ENCODE measurements at regions not wholly inside any gene's neighbourhood (a gene's known extent, or its start where the extent isn't known, plus 50 kb on each side); places are given as distances from the start of the nearest gene placed in this dataset.
"Not testable (repeated sequence)": the region's sequence is repeated elsewhere in the genome, so short reads cannot be mapped to it uniquely, and the experiment has no call there.

DNA sequence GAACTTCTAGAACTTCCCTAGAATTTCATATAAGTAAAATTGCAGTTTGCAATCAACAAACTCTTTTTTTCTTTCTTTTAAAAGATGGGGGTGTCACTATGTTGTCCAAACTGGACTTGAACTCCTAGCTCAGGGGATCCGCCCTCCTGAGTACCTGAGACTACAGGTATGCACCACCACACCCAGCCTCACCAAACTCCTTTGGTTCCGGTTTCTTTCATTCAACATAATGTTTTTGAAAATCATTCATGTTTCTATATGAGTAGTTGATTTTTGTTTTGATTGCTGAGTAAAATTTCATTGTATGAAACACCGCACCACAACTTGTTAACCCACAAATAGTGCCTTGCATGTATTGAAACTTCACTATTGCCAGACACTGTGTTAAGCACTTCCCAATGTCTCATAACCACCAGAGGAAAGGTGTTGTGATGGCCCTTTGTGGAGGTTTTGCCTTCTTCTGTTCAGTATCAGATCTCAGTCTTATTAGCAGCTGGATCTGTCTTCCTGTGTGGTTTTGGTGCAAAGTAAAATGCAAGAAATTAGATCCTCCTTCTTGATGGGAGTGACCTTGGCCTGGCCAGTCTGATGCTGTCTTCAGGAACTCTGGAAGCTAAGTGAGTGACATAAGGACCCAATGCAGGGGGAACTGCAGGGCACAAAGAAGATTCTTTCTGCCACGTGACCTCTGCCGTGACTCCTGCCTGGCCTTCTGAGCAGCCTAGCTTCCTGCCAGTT is 78.8 kb upstream of the UBE2E1 start:
- H3K4me1 ChIP-seq, result peaks cover 7 to 36% (median 20%) of the 10 kb centered on the region in 10 experiments; a peak in 19 of 20 replicates
- no peaks in the 10 kb centered on the region for H4K20me1 ChIP-seq
- peaks cover 6 to 20% (median 11%) of the 10 kb centered on the region in 11 experiments; a peak in 20 of 22 replicates for H3K9me3 ChIP-seq (replicated peaks in 1 of 11)
- H3K4me3 ChIP-seq, result no peak overlapping the region
- TF ChIP-seq Cebpa-rat (IDR thresholded peaks at IDR 0.05), result no peak
- no peak overlapping the region; a peak in 2 of 22 replicates for H3K27ac ChIP-seq
- no peaks in the 10 kb centered on the region for H3K36me3 ChIP-seq
- peak overlapping the region in 10 of 11 experiments; percentile 2 to 59 (median 31); a peak in 15 of 22 replicates for H3K4me2 ChIP-seq
- H3K9ac ChIP-seq, result no peak overlapping the region
- no peaks in the 10 kb centered on the region for H3K27me3 ChIP-seq

- H3K9me3 ChIP-seq (replicated peaks in 1 of 11), result peaks cover 1 to 12% (median 5%) of the 10 kb centered on the region in 11 experiments; a peak in 20 of 22 replicates
- H3K27ac ChIP-seq, result no peak overlapping the region
- no peak for TF ChIP-seq Cebpa-rat (IDR thresholded peaks at IDR 0.05)
- no peak overlapping the region for H3K4me3 ChIP-seq
- peaks cover 7 to 33% (median 18%) of the 10 kb centered on the region in 10 experiments; a peak in 19 of 20 replicates for H3K4me1 ChIP-seq
- H4K20me1 ChIP-seq, result no peaks in the 10 kb centered on the region
- H3K36me3 ChIP-seq, result no peaks in the 10 kb centered on the region
- H3K4me2 ChIP-seq, result no peak overlapping the region
- H3K9ac ChIP-seq, result no peak overlapping the region
- H3K27me3 ChIP-seq, result no peaks in the 10 kb centered on the region
Observed at GRCh38 chr3:23728601-23729117, 77.1 kb upstream of the UBE2E1 start.

DNA sequence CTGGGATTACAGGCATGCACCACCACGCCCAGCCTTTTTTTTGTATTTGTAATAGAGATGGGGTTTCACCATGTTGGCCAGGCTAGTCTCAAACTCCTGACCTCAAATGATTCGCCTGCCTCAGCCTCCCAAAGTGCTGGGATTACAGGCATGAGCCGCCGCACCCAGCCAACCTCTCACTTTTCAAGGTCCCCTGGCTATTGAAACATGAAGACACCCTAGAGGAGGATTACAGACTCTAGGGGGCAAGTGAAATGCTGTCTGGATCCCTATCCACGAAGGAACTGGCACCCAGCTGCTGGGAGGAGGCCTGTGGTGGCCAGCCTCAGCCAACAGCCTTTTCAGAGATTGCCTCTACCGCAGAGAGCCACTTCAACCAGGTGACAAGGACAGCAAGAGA is 76.4 kb upstream of the UBE2E1 start:
- not testable (repeated sequence) for H3K9ac ChIP-seq; H3K4me2 ChIP-seq; H3K36me3 ChIP-seq; H3K27ac ChIP-seq; H3K9me3 ChIP-seq (replicated peaks in 1 of 11); H3K4me3 ChIP-seq; H4K20me1 ChIP-seq; H3K27me3 ChIP-seq
- peaks cover 7 to 26% (median 13%) of the 10 kb centered on the region in 10 experiments; a peak in 19 of 20 replicates for H3K4me1 ChIP-seq

DNA sequence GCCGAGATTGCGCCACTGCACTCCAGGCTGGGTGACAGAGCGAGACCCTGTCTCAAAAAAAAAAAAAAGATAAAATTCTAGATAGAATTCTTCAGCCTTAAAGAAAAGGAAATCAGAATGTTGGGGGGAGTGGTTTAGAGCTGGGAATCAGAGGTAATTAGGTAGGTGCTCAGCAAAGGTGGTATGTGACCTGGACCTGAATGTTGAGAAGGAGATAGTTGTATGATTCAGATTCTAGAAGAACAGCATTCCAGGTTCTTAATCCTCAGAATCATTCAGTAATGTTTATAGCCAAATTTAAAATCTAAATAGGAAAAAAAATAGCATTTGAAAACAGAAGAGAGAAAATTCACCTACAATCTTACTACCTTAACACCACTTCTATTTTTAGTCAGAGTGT is 71.3 kb upstream of the UBE2E1 start:
- H3K36me3 ChIP-seq, result no peaks in the 10 kb centered on the region
- H3K27me3 ChIP-seq, result no peaks in the 10 kb centered on the region
- no peak for TF ChIP-seq Cebpa-rat (IDR thresholded peaks at IDR 0.05)
- no peaks in the 10 kb centered on the region for H3K9me3 ChIP-seq (replicated peaks in 1 of 11)
- H4K20me1 ChIP-seq, result no peaks in the 10 kb centered on the region
- no peak overlapping the region for H3K27ac ChIP-seq
- H3K4me3 ChIP-seq, result no peak overlapping the region
- no peak overlapping the region for H3K9ac ChIP-seq
- H3K4me1 ChIP-seq, result peaks cover 4 to 11% (median 6%) of the 10 kb centered on the region in 10 experiments
- H3K4me2 ChIP-seq, result no peak overlapping the region

DNA sequence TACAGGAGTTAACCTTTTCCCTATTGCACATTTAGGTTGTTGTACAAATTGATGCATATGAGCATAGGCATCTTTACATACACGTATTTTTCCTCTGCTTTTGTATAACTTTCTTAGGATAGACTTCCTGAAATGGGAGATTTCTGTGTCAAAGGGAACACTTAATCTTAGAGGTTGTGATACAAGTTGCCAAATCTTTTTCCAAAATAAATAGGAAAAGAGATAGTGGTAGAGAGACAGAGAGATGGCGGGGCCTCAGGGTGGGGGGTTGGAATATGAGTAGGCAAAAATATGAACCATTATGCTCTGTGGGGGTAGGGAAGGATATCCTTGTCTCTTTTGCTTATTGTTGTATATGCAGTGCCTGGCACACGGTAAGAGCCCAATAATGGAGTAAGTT is 70.7 kb upstream of the UBE2E1 start:
- peaks cover 9 to 17% (median 12%) of the 10 kb centered on the region in 10 experiments for H3K4me1 ChIP-seq
- no peaks in the 10 kb centered on the region for H3K27me3 ChIP-seq
- no peak overlapping the region for H3K4me3 ChIP-seq
- H3K9me3 ChIP-seq (replicated peaks in 1 of 11), result no peaks in the 10 kb centered on the region
- no peaks in the 10 kb centered on the region for H3K36me3 ChIP-seq
- no peaks in the 10 kb centered on the region for H4K20me1 ChIP-seq
- no peak overlapping the region for H3K27ac ChIP-seq
- no peak overlapping the region for H3K9ac ChIP-seq
- TF ChIP-seq Cebpa-rat (IDR thresholded peaks at IDR 0.05), result no peak
- H3K4me2 ChIP-seq, result no peak overlapping the region

DNA sequence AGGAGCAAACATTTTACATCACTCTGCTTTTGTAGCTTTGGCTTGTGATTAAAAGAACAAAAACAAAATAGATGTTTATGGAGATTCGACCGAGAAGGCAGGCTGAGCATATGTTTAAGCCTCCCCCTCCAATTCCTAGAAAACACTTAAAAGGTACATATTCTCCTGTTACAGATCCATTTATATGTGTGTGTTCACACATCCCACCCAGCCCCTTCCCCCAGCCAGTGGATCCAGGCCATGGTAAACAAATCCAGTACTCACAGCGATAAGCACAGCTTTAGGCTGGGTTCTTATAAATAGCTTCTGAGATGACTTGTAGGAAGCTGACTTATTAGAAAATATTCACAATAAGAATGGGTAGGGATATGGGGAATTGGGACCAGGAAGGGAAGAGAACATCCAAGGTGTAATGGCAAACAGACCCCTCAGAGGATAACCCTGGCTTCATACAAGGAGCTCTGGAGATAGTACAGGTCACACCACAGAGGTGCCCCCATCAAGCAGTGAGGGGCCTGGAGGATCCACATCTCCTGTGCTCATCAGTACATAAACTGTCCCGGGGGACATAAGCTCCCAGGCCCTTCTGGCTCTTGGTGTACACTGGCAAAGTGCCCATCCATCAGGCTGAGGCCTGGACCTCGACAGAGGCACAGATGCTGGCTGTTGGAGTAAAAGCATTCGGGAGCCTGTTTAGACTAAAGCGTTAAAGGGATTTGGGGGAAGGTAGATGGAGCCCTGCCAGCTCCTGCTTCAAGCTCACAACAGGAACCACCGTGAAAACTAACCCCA is 70.0 kb upstream of the UBE2E1 start:
- peak overlapping the region in 1 of 11 experiments; percentile 15; a peak in 1 of 22 replicates for H3K27ac ChIP-seq
- no peaks in the 10 kb centered on the region for H3K27me3 ChIP-seq
- H3K36me3 ChIP-seq, result no peaks in the 10 kb centered on the region
- TF ChIP-seq Cebpa-rat (IDR thresholded peaks at IDR 0.05), result no peak
- no peaks in the 10 kb centered on the region for H4K20me1 ChIP-seq
- peaks cover 14 to 24% (median 18%) of the 10 kb centered on the region in 10 experiments for H3K4me1 ChIP-seq
- H3K9ac ChIP-seq, result no peak overlapping the region
- H3K4me2 ChIP-seq, result no peak overlapping the region
- H3K9me3 ChIP-seq (replicated peaks in 1 of 11), result no peaks in the 10 kb centered on the region
- H3K4me3 ChIP-seq, result no peak overlapping the region

DNA sequence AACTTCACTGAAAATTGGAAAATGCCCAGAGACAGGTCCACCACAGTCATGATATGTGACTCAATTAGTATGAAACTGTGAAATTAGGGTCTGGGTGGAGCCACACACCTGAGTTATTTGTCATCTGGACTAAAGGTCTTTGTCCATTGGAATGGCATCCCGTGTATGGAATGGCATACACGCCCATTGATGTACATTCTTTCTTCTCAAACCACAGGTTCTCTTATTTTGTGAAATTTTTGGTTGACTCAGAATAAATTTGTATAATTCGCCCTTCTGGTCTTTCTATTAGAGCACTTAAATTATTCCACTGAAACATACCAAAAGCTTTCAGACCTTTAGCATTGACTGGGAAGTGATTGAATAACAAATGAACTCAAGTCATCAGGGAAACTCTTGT is 66.8 kb upstream of the UBE2E1 start:
- Histone ChIP-seq H3K4me1 (peaks cover 19 to 34% (median 27%) of the 10 kb centered on the region in 10 experiments), H3K4me2 (peak overlapping the region in 10 of 11 experiments; percentile 27 to 82 (median 67); a peak in 21 of 22 replicates), H3K27me3 (no peaks in the 10 kb centered on the region), H3K9me3 (replicated peaks in 1 of 11) (no peaks in the 10 kb centered on the region), H3K4me3 (no peak overlapping the region), H3K9ac (peak overlapping the region in 1 of 11 experiments; percentile 63; a peak in 3 of 22 replicates), H4K20me1 (no peaks in the 10 kb centered on the region), H3K36me3 (no peaks in the 10 kb centered on the region), H3K27ac (peak overlapping the region in 7 of 11 experiments; percentile 30 to 76 (median 61); a peak in 13 of 22 replicates)
- no peak for TF ChIP-seq Cebpa-rat (IDR thresholded peaks at IDR 0.05)

DNA sequence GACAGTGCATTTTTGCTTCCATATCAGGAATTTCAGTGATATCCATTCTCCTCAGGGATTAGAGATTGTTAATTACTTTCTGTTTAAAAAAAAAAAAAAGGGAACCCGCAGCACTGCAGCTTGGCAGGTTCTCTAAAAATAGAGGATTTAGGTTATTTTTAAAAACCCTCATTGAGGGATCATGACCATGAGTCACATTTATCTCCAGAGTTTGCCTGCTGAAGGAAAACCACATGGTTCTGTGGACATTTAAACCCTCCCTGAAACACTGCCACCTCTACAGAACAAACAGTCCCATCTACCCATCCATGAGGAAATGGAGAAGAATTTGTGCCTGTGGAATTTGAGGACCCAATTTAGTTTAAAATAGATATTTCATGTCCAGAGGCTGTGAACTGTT is 66.2 kb upstream of the UBE2E1 start:
- H3K4me2 ChIP-seq, result peak overlapping the region; percentile 23 to 82 (median 63)

DNA sequence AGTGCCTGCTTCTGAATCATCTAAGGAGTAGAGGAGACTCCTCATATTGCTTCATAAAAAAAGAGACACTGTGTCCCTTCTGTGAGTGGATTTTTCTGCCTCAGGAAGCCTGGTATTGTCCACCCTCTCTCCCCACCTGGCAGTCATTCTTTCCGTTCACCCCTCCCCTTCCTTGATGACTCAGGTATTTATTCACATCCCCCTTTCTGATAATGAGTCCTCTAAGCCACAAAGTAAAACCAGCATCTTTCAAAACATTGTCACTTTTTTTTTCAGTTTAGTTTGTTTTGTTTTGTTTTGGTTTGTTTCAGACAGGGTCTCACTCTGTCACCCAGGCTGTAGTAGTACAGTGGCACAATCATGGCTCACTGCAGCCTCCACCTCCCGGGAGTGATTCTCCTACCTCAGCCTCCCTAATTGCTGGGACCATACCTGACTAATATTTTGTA is 65.2 kb upstream of the UBE2E1 start:
- peak overlapping the region; percentile 8 to 82 (median 57); a peak in 20 of 22 replicates for H3K4me2 ChIP-seq
- no peaks in the 10 kb centered on the region for H3K27me3 ChIP-seq
- no peaks in the 10 kb centered on the region for H4K20me1 ChIP-seq
- H3K4me1 ChIP-seq, result peaks cover 23 to 50% (median 32%) of the 10 kb centered on the region in 10 experiments
- H3K4me3 ChIP-seq, result no peak overlapping the region
- no peaks in the 10 kb centered on the region for H3K36me3 ChIP-seq
- no peaks in the 10 kb centered on the region for H3K9me3 ChIP-seq (replicated peaks in 1 of 11)
- peak overlapping the region in 4 of 11 experiments; percentile 15 to 56 (median 34); a peak in 8 of 22 replicates for H3K9ac ChIP-seq
- no peak for TF ChIP-seq Cebpa-rat (IDR thresholded peaks at IDR 0.05)
- peak overlapping the region in 8 of 11 experiments; percentile 30 to 76 (median 56); a peak in 15 of 22 replicates for H3K27ac ChIP-seq

More for the DNA sequence above, 66.2 kb upstream of the UBE2E1 start:
- H3K9ac ChIP-seq, result peak overlapping the region in 4 of 11 experiments; percentile 16 to 63 (median 35); a peak in 4 of 22 replicates
- no peak overlapping the region for H3K4me3 ChIP-seq
- H3K36me3 ChIP-seq, result no peaks in the 10 kb centered on the region
- no peak for TF ChIP-seq Cebpa-rat (IDR thresholded peaks at IDR 0.05)
- peaks cover 23 to 40% (median 30%) of the 10 kb centered on the region in 10 experiments for H3K4me1 ChIP-seq
- no peaks in the 10 kb centered on the region for H4K20me1 ChIP-seq
- H3K27ac ChIP-seq, result peak overlapping the region in 7 of 11 experiments; percentile 30 to 76 (median 61); a peak in 13 of 22 replicates
- H3K27me3 ChIP-seq, result no peaks in the 10 kb centered on the region
- no peaks in the 10 kb centered on the region for H3K9me3 ChIP-seq (replicated peaks in 1 of 11)
